Endothelial cell of umbilical vein (primary cell): ENCODE measurements at regions not wholly inside any gene's neighbourhood (a gene's known extent, or its start where the extent isn't known, plus 50 kb on each side); places are given as distances from the start of the nearest gene placed in this dataset.

ENCODE experiments used
- CTCF ChIP-seq, 2 donors: IDR thresholded peaks; 1 replicate in 1 of 2; 2 replicates in 1 of 2; pipeline ENCODE4 v1.5.1; 2011; ENCODE audit warnings: low read length in 2 of 2, mild to moderate bottlenecking in 2 of 2, moderate library complexity in 2 of 2, control low read depth in 1 of 2, inconsistent platforms in 1 of 2, low read depth in 1 of 2; ENCODE audit not compliant: insufficient read depth in 1 of 2; ENCODE audit errors: extremely low read depth in 1 of 2
- EZH2 ChIP-seq: IDR thresholded peaks from 2 replicates; pipeline ENCODE4 v1.6.1; 2012; ENCODE audit warnings: borderline replicate concordance, low read depth, mild to moderate bottlenecking, moderate library complexity, low read length, inconsistent platforms; ENCODE audit not compliant: severe bottlenecking
- MYC ChIP-seq: IDR thresholded peaks from one replicate; pipeline ENCODE4 v1.6.1; 2011; ENCODE audit warnings: mild to moderate bottlenecking, low read depth, low read length
- POLR2A ChIP-seq: IDR thresholded peaks from 2 replicates; pipeline ENCODE4 v1.6.1; 2012; ENCODE audit warnings: low read depth, mild to moderate bottlenecking, control low read depth, low read length
- POLR2AphosphoS5 ChIP-seq: IDR thresholded peaks from 2 replicates; pipeline ENCODE4 v1.6.1; 2012; ENCODE audit warnings: low read depth, mild to moderate bottlenecking, control low read depth, low read length, moderate library complexity; ENCODE audit not compliant: insufficient read depth

DNA sequence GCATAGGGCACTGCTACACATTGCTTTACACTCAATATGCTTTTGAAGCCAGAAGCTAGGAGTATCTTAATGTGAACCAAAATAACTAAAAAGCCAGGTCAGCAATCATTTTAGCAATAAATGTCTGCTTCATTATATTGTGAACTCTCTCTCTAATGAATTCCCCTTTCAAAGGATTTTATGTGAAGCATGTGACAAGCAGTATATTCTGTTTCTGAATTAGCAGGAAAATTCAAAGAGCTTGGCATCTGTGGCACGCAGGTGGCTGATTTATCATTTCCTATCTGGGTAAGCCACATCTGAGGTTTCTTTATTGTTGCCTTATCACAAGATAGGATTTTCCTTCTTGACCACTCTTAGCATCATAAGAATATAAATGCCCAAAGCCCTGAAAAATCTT lies 56.8 kb upstream of the KLF12 start:
- no peak for TF ChIP-seq MYC
- TF ChIP-seq CTCF (IDR thresholded peaks at IDR 0.05; ENCODE audit: extremely low read depth in 1 of 2, insufficient read depth in 1 of 2, low read depth in 1 of 2, low read length in 2 of 2), result no peak
- no peak for TF ChIP-seq POLR2A
- no peak for TF ChIP-seq EZH2
- TF ChIP-seq POLR2AphosphoS5, result no peak
